ENCODE measurements at regions not wholly inside any gene's neighbourhood (a gene's known extent, or its start where the extent isn't known, plus 50 kb on each side); places are given as distances from the start of the nearest gene placed in this dataset.
"Not testable (repeated sequence)": the region's sequence is repeated elsewhere in the genome, so short reads cannot be mapped to it uniquely, and the experiment has no call there.

DNA sequence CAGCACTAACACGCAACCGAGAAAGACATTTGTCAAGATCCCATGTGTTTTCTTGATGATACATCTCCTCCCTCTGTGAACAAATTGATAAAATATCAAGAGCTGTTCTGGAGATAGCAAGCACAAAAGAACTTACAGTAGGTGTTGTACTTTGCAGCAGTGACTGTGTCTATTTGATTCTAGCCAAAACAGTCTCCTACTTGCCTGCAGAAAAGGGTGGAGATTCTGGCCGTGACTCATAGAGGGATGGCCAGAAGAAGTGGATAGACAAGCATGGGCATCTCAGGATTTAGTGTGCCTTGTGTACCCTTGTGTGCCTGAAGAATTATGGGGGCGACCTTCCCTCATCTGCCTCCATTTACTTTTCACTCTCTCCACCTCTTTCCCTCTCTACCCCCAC, 458.4 kb upstream of the LRRC7 start:
- WGBS, 2 donors: 89 to 91% methylated on average over 4 of the region's 4 CpGs
- H3K9me3 ChIP-seq (ENCODE audit: control insufficient read depth in 4 of 4, insufficient read depth in 3 of 4, low read length in 3 of 4): no peaks in the 10 kb centered on the region
- DNase-seq (no peak), ATAC-seq (ENCODE audit: insufficient read depth, low FRiP score) (no peak)
- H3K9ac ChIP-seq (ENCODE audit: insufficient read depth in 1 of 2, low read length in 2 of 2): no peak overlapping the region
- no peak overlapping the region for H3K27ac ChIP-seq (ENCODE audit: low read depth in 1 of 2, low read length in 1 of 2)
- TF ChIP-seq, protein P1, sequence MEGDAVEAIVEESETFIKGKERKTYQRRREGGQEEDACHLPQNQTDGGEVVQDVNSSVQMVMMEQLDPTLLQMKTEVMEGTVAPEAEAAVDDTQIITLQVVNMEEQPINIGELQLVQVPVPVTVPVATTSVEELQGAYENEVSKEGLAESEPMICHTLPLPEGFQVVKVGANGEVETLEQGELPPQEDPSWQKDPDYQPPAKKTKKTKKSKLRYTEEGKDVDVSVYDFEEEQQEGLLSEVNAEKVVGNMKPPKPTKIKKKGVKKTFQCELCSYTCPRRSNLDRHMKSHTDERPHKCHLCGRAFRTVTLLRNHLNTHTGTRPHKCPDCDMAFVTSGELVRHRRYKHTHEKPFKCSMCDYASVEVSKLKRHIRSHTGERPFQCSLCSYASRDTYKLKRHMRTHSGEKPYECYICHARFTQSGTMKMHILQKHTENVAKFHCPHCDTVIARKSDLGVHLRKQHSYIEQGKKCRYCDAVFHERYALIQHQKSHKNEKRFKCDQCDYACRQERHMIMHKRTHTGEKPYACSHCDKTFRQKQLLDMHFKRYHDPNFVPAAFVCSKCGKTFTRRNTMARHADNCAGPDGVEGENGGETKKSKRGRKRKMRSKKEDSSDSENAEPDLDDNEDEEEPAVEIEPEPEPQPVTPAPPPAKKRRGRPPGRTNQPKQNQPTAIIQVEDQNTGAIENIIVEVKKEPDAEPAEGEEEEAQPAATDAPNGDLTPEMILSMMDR (IDR thresholded peaks at IDR 0.05; ENCODE audit: control extremely low read depth, extremely low read depth): no peak
- no peaks in the 10 kb centered on the region for H3K36me3 ChIP-seq (ENCODE audit: control insufficient read depth in 4 of 4, insufficient read depth in 4 of 4, low read length in 4 of 4)
- no peaks in the 10 kb centered on the region for H3K27me3 ChIP-seq (ENCODE audit: control insufficient read depth in 3 of 3, insufficient read depth in 3 of 3, low read length in 2 of 3)
- no peak overlapping the region for H3K4me3 ChIP-seq
- no peaks in the 10 kb centered on the region for H3K4me1 ChIP-seq (ENCODE audit: control insufficient read depth in 5 of 5, insufficient read depth in 5 of 5, low read length in 5 of 5)

DNA sequence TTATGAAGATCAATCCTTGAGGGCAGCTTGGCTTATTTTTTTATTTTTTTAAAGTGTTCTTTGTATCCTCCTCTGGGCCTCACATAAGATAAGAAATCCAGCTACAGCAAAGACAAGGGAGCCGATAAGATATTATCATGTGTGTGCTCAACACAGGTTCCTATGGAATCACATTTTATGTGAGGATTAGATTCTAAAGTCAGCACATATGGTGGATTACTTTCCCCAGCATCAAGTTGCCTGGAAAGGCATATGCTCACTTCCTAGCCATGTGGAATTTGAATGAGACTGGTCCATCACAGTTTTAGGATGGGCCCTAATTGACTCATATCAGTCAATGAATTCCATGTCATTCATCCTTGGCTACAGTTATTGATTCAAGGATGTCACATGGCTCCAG, 456.9 kb upstream of the LRRC7 start:
- Histone ChIP-seq H3K9ac (ENCODE audit: insufficient read depth in 1 of 2, low read length in 2 of 2) (no peak overlapping the region), H3K9me3 (ENCODE audit: control insufficient read depth in 4 of 4, insufficient read depth in 3 of 4, low read length in 3 of 4) (no peaks in the 10 kb centered on the region), H3K27ac (ENCODE audit: low read depth in 1 of 2, low read length in 1 of 2) (no peak overlapping the region), H3K27me3 (ENCODE audit: control insufficient read depth in 3 of 3, insufficient read depth in 3 of 3, low read length in 2 of 3) (no peaks in the 10 kb centered on the region), H3K4me1 (ENCODE audit: control insufficient read depth in 5 of 5, insufficient read depth in 5 of 5, low read length in 5 of 5) (no peaks in the 10 kb centered on the region), H3K36me3 (ENCODE audit: control insufficient read depth in 4 of 4, insufficient read depth in 4 of 4, low read length in 4 of 4) (no peaks in the 10 kb centered on the region), H3K4me3 (no peak overlapping the region)
- ATAC-seq (ENCODE audit: insufficient read depth, low FRiP score) (no peak), DNase-seq (no peak)
- 80% methylated on average over 1 of the region's 1 CpG for WGBS, 2 donors
- TF ChIP-seq, protein P1 (IDR thresholded peaks at IDR 0.05; ENCODE audit: control extremely low read depth, extremely low read depth): no peak

DNA sequence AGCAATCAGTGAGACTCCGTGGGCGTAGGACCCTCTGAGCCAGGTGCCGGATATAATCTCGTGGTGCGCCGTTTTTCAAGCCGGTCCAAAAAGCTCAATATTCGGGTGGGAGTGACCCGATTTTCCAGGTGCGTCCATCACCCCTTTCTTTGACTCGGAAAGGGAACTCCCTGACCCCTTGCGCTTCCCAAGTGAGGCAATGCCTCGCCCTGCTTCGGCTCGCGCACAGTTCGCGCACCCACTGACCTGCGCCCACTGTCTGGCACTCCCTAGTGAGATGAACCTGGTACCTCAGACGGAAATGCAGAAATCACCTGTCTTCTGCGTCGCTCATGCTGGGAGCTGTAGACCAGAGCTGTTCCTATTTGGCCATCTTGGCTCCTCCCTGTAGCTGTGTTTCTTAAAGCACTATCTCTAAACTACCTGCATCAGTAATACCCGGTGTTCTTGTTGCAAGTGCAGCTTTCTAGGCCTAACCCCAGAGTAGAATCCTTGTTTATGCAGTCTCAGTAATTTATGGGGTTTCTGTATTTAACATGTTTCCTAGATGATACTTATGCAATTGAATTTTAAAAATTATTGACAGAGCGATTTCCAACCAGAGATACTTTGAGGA, 447.5 kb upstream of the LRRC7 start:
- not testable (repeated sequence) for H3K4me3 ChIP-seq; DNase-seq; H3K9ac ChIP-seq (ENCODE audit: insufficient read depth in 1 of 2, low read length in 2 of 2); ATAC-seq (ENCODE audit: insufficient read depth, low FRiP score); H3K27me3 ChIP-seq (ENCODE audit: control insufficient read depth in 3 of 3, insufficient read depth in 3 of 3, low read length in 2 of 3); H3K27ac ChIP-seq (ENCODE audit: low read depth in 1 of 2, low read length in 1 of 2); H3K36me3 ChIP-seq (ENCODE audit: control insufficient read depth in 4 of 4, insufficient read depth in 4 of 4, low read length in 4 of 4); H3K4me1 ChIP-seq (ENCODE audit: control insufficient read depth in 5 of 5, insufficient read depth in 5 of 5, low read length in 5 of 5); H3K9me3 ChIP-seq (ENCODE audit: control insufficient read depth in 4 of 4, insufficient read depth in 3 of 4, low read length in 3 of 4)
- WGBS, 2 donors: 84 to 88% methylated on average over 24 of the region's 24 CpGs

DNA sequence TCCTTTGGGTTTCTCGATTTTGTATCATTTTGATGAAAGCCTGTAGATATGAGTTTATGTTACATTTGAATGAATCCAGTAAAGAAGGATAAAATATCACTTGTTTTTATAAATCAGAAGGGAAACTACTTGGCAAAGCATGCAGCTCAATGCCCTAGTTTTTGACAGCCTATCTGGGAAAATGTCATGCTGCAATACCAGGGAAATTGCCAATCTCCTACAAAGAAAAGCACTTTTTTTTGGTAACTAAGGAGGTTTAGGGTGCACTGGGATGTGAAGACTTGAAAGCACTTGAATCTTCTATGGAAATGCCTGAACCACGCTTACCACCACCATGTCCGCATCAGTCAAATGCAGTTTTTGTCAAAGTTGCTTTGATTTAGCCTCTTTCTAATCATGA, 446.9 kb upstream of the LRRC7 start:
- Histone ChIP-seq H3K27ac (ENCODE audit: low read depth in 1 of 2, low read length in 1 of 2) (no peak overlapping the region), H3K4me1 (ENCODE audit: control insufficient read depth in 5 of 5, insufficient read depth in 5 of 5, low read length in 5 of 5) (no peaks in the 10 kb centered on the region), H3K9me3 (ENCODE audit: control insufficient read depth in 4 of 4, insufficient read depth in 3 of 4, low read length in 3 of 4) (no peaks in the 10 kb centered on the region), H3K9ac (ENCODE audit: insufficient read depth in 1 of 2, low read length in 2 of 2) (no peak overlapping the region), H3K4me3 (no peak overlapping the region), H3K27me3 (ENCODE audit: control insufficient read depth in 3 of 3, insufficient read depth in 3 of 3, low read length in 2 of 3) (no peaks in the 10 kb centered on the region), H3K36me3 (ENCODE audit: control insufficient read depth in 4 of 4, insufficient read depth in 4 of 4, low read length in 4 of 4) (no peaks in the 10 kb centered on the region)
- 86 to 88% methylated on average over 3 of the region's 3 CpGs for WGBS, 2 donors
- ATAC-seq (ENCODE audit: insufficient read depth, low FRiP score): no peak
- TF ChIP-seq, protein P1 (IDR thresholded peaks at IDR 0.05; ENCODE audit: control extremely low read depth, extremely low read depth): no peak
- DNase-seq: no peak
